SK-N-SH treated with all-trans-retinoic acid at 6 μM for 48 hours (cell line): ENCODE measurements at regions not wholly inside any gene's neighbourhood (a gene's known extent, or its start where the extent isn't known, plus 50 kb on each side); places are given as distances from the start of the nearest gene placed in this dataset.

Experiments
- ATAC-seq: fragments of 200-7000 bp; cut with Tn5 transposase; 3 replicates; pipeline ENCODE4 v1.9.1; 2020; ENCODE audit warnings: mild to moderate bottlenecking, moderate library complexity
- ARNTL ChIP-seq: fragments of 450-650 bp; formaldehyde crosslinking; IDR thresholded peaks from 2 replicates; pipeline ENCODE4 v1.5.0; 2020; ENCODE audit warnings: low read depth, mild to moderate bottlenecking, moderate library complexity, borderline replicate concordance
- CREB5 ChIP-seq: fragments of 250-450 bp; sonication (Bioruptor Pico); IDR thresholded peaks from 2 replicates; pipeline ENCODE4 v1.5.1; 2020; ENCODE audit warnings: low read depth, mild to moderate bottlenecking, moderate library complexity
- CSDC2 ChIP-seq: fragments of 250-450 bp; sonication (Bioruptor Pico); IDR thresholded peaks from 2 replicates; pipeline ENCODE4 v1.5.0; 2020; ENCODE audit warnings: mild to moderate bottlenecking, moderate library complexity
- CSRNP3 ChIP-seq: fragments of 250-450 bp; sonication (Bioruptor Pico); IDR thresholded peaks from 2 replicates; pipeline ENCODE4 v1.5.1; 2021; ENCODE audit warnings: mild to moderate bottlenecking, moderate library complexity
- ESRRG ChIP-seq: fragments of 250-450 bp; sonication (Bioruptor Pico); IDR thresholded peaks from 2 replicates; pipeline ENCODE4 v1.6.1; 2021; ENCODE audit warnings: mild to moderate bottlenecking
- GLIS3 ChIP-seq: fragments of 250-450 bp; sonication (Bioruptor Pico); IDR thresholded peaks from 2 replicates; pipeline ENCODE4 v1.5.0; 2020; ENCODE audit warnings: mild to moderate bottlenecking, moderate library complexity
- ISL1 ChIP-seq: fragments of 250-450 bp; sonication (Bioruptor Pico); IDR thresholded peaks from 2 replicates; pipeline ENCODE4 v2.1.2; 2022; ENCODE audit warnings: mild to moderate bottlenecking, moderate library complexity
- PPARA ChIP-seq: fragments of 250-450 bp; sonication (Bioruptor Pico); IDR thresholded peaks from 2 replicates; pipeline ENCODE4 v1.5.0; 2020; ENCODE audit warnings: mild to moderate bottlenecking, borderline replicate concordance
- RARB ChIP-seq: fragments of 250-450 bp; sonication (Bioruptor Pico); IDR thresholded peaks from 2 replicates; pipeline ENCODE4 v1.8.0; 2021; ENCODE audit warnings: mild to moderate bottlenecking, moderate library complexity
- SNAI2 ChIP-seq: fragments of 250-450 bp; sonication (Bioruptor Pico); IDR thresholded peaks from 2 replicates; pipeline ENCODE4 v1.5.0; 2020; ENCODE audit warnings: mild to moderate bottlenecking, moderate library complexity
- TCF4 ChIP-seq: fragments of 250-450 bp; sonication (Bioruptor Pico); IDR thresholded peaks from 2 replicates; pipeline ENCODE4 v1.8.0; 2021; ENCODE audit warnings: mild to moderate bottlenecking, moderate library complexity, borderline replicate concordance
- TOX ChIP-seq: fragments of 250-450 bp; sonication (Bioruptor Pico); IDR thresholded peaks from 2 replicates; pipeline ENCODE4 v1.8.0; 2021; ENCODE audit warnings: mild to moderate bottlenecking, moderate library complexity, borderline replicate concordance
- ZC3H10 ChIP-seq: fragments of 250-450 bp; sonication (Bioruptor Pico); IDR thresholded peaks from 2 replicates; pipeline ENCODE4 v1.5.1; 2021; ENCODE audit warnings: mild to moderate bottlenecking, moderate library complexity
- ZFP30 ChIP-seq: fragments of 450-650 bp; formaldehyde crosslinking; IDR thresholded peaks from 2 replicates; pipeline ENCODE4 v1.5.0; 2022; ENCODE audit warnings: mild to moderate bottlenecking, moderate library complexity
- ZNF565 ChIP-seq: fragments of 450-650 bp; formaldehyde crosslinking; conservative IDR thresholded peaks from 2 replicates; pipeline ENCODE4 v1.5.0; 2020; ENCODE audit warnings: low read depth, mild to moderate bottlenecking, moderate library complexity
- ZNF70 ChIP-seq: fragments of 450-650 bp; formaldehyde crosslinking; IDR thresholded peaks from 2 replicates; pipeline ENCODE4 v1.5.0; 2020; ENCODE audit warnings: mild to moderate bottlenecking, moderate library complexity
- ZNF8 ChIP-seq: fragments of 450-650 bp; formaldehyde crosslinking; IDR thresholded peaks from 2 replicates; pipeline ENCODE4 v1.5.0; 2020; ENCODE audit warnings: mild to moderate bottlenecking, moderate library complexity
- TF ChIP-seq, protein P1 (sequence below): fragments of 250-450 bp; sonication (Bioruptor Pico); IDR thresholded peaks from 2 replicates; pipeline ENCODE4 v1.8.0; 2021; ENCODE audit warnings: low read depth, mild to moderate bottlenecking, moderate library complexity, borderline replicate concordance
- TF ChIP-seq, protein P2 (sequence below): fragments of 250-450 bp; sonication (Bioruptor Pico); IDR thresholded peaks from 2 replicates; pipeline ENCODE4 v1.5.0; 2020; ENCODE audit warnings: mild to moderate bottlenecking, moderate library complexity
- TF ChIP-seq, protein P3 (sequence below): fragments of 250-450 bp; sonication (Bioruptor Pico); IDR thresholded peaks from 2 replicates; pipeline ENCODE4 v1.8.0; 2020; ENCODE audit warnings: mild to moderate bottlenecking, moderate library complexity, borderline replicate concordance

GRCh38 chr10:76743169-76743568, 894.4 kb downstream of the KCNMA1 start (continued):
- TF ChIP-seq CSRNP3 (CRISPR knock-in tag) = no peak
- TF ChIP-seq TCF4 = no peak
- no peak for TF ChIP-seq ZNF565
- no peak for TF ChIP-seq ZNF8
- TF ChIP-seq ESRRG (CRISPR knock-in tag) = no peak
- TF ChIP-seq, protein P1, sequence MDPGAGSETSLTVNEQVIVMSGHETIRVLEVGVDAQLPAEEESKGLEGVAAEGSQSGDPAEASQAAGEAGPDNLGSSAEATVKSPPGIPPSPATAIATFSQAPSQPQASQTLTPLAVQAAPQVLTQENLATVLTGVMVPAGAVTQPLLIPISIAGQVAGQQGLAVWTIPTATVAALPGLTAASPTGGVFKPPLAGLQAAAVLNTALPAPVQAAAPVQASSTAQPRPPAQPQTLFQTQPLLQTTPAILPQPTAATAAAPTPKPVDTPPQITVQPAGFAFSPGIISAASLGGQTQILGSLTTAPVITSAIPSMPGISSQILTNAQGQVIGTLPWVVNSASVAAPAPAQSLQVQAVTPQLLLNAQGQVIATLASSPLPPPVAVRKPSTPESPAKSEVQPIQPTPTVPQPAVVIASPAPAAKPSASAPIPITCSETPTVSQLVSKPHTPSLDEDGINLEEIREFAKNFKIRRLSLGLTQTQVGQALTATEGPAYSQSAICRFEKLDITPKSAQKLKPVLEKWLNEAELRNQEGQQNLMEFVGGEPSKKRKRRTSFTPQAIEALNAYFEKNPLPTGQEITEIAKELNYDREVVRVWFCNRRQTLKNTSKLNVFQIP (CRISPR knock-in tag) = no peak
- no peak for TF ChIP-seq PPARA

DNA sequence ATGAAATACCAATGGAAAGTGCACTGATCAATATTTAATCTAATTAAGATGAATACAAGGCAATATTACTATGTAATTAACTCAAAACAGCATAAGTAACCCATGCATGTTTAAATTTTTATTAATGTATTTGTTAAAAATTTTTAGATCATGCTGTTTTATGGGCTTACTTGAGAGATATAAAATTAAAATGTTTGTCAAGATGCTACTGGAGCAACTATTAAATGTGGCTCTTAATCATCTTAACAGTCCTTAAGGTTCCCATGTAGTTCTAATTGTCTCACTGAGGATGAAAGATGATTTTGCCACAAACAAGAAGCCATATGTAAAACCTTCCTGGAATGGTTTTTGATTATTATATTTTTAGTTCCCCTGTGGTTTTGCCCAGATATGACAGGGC, 897.1 kb downstream of the KCNMA1 start:
- TF ChIP-seq ZC3H10 (CRISPR knock-in tag) (no peak), SNAI2 (CRISPR knock-in tag) (no peak), TOX (CRISPR knock-in tag) (no peak), CSDC2 (CRISPR knock-in tag) (no peak), RARB (CRISPR knock-in tag) (no peak), ESRRG (CRISPR knock-in tag) (no peak), GLIS3 (CRISPR knock-in tag) (no peak), TCF4 (no peak), ZNF70 (no peak), CREB5 (no peak), CSRNP3 (CRISPR knock-in tag) (no peak), PPARA (no peak), ZFP30 (CRISPR knock-in tag) (no peak), ISL1 (CRISPR knock-in tag) (no peak), ZNF8 (no peak), ZNF565 (no peak), ARNTL (CRISPR knock-in tag) (no peak)
- TF ChIP-seq, protein P2, sequence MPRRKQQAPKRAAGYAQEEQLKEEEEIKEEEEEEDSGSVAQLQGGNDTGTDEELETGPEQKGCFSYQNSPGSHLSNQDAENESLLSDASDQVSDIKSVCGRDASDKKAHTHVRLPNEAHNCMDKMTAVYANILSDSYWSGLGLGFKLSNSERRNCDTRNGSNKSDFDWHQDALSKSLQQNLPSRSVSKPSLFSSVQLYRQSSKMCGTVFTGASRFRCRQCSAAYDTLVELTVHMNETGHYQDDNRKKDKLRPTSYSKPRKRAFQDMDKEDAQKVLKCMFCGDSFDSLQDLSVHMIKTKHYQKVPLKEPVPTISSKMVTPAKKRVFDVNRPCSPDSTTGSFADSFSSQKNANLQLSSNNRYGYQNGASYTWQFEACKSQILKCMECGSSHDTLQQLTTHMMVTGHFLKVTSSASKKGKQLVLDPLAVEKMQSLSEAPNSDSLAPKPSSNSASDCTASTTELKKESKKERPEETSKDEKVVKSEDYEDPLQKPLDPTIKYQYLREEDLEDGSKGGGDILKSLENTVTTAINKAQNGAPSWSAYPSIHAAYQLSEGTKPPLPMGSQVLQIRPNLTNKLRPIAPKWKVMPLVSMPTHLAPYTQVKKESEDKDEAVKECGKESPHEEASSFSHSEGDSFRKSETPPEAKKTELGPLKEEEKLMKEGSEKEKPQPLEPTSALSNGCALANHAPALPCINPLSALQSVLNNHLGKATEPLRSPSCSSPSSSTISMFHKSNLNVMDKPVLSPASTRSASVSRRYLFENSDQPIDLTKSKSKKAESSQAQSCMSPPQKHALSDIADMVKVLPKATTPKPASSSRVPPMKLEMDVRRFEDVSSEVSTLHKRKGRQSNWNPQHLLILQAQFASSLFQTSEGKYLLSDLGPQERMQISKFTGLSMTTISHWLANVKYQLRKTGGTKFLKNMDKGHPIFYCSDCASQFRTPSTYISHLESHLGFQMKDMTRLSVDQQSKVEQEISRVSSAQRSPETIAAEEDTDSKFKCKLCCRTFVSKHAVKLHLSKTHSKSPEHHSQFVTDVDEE (CRISPR knock-in tag) = no peak
- TF ChIP-seq, protein P3, sequence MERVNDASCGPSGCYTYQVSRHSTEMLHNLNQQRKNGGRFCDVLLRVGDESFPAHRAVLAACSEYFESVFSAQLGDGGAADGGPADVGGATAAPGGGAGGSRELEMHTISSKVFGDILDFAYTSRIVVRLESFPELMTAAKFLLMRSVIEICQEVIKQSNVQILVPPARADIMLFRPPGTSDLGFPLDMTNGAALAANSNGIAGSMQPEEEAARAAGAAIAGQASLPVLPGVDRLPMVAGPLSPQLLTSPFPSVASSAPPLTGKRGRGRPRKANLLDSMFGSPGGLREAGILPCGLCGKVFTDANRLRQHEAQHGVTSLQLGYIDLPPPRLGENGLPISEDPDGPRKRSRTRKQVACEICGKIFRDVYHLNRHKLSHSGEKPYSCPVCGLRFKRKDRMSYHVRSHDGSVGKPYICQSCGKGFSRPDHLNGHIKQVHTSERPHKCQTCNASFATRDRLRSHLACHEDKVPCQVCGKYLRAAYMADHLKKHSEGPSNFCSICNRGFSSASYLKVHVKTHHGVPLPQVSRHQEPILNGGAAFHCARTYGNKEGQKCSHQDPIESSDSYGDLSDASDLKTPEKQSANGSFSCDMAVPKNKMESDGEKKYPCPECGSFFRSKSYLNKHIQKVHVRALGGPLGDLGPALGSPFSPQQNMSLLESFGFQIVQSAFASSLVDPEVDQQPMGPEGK (CRISPR knock-in tag) = no peak
- TF ChIP-seq, protein P1 (CRISPR knock-in tag) = no peak
- no peak for ATAC-seq
